ENCODE measurements at regions not wholly inside any gene's neighbourhood (a gene's known extent, or its start where the extent isn't known, plus 50 kb on each side); places are given as distances from the start of the nearest gene placed in this dataset.
"Not testable (repeated sequence)": the region's sequence is repeated elsewhere in the genome, so short reads cannot be mapped to it uniquely, and the experiment has no call there.

GRCh38 chr17:34076743-34077631 lies 178.1 kb upstream of the CCL2 start:
- DNase-seq (ENCODE audit: low spot score): no peak

DNA sequence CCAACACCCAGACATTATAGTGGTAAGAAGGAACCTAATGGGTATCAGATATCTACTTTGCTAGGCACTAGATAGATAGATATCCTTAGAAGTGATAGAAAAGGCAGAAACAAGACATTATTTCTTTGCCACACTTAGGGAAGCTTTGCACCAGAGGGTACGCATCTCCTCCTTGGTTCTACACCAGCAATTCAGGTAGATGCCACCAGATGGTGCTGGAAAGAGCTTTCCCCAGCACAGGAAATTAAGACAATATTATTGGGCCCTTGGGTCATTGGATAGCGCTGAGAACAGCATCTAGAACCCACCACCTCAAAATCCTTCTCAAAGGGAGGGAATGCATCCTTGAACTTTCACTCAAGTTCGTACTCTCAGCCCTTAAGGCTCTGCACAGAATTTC lies 173.8 kb upstream of the CCL2 start:
- peak; percentile 21 for DNase-seq (ENCODE audit: low spot score)

GRCh38 chr17:34082404-34082803 lies 172.7 kb upstream of the CCL2 start:
- DNase-seq (ENCODE audit: low spot score): no peak

GRCh38 chr17:34089042-34089441 lies 166.0 kb upstream of the CCL2 start:
- DNase-seq (ENCODE audit: low spot score): not testable (repeated sequence)

GRCh38 chr17:34090593-34090992 lies 164.5 kb upstream of the CCL2 start:
- DNase-seq (ENCODE audit: low spot score): no peak

DNA sequence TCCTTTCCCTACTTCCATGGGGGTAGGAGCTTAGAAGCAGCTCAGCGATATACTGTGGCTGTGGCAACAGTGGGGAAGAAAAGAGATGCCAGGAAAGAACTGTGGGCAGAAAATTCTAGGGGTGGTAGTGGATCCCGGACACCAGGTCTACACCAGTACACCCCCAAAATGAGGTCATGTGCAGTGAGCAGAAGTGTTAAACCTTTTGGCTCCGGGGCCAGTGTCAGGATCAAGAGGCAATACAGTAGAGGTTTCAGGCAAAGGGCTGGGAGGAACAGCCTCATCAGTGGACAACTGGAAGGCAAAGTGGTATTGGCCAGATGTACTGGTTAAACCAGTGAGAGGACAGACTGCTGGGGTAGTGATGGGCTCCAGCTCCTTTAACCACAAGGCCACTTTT lies 163.1 kb upstream of the CCL2 start:
- DNase-seq (ENCODE audit: low spot score): no peak

GRCh38 chr17:34095106-34095505 lies 160.0 kb upstream of the CCL2 start:
- DNase-seq (ENCODE audit: low spot score): no peak

DNA sequence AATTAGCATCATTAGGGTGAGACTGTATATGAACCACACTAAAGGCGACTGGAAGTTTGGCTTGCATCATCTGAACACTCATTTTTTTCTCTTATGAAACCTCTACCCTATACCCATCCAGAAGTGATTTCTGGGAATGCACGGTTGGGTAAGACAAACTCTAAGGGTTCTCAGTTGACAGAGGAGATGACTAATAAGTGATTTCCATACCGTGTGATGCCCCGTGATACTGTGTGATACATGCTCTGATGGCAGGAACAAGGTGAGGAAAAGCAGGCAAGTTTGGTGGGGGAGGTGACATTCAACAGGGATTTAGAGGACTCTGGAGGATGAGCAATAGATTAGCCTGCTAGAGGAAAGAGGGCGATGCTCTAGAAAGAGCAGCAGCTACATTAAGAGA lies 156.4 kb upstream of the CCL2 start:
- DNase-seq (ENCODE audit: low spot score): no peak

- no peak for DNase-seq (ENCODE audit: low spot score)
These were observed 155.1 kb upstream of the CCL2 start for GRCh38 chr17:34099859-34100515.

GRCh38 chr17:34107019-34107418 lies 148.1 kb upstream of the CCL2 start:
- DNase-seq (ENCODE audit: low spot score): no peak

DNA sequence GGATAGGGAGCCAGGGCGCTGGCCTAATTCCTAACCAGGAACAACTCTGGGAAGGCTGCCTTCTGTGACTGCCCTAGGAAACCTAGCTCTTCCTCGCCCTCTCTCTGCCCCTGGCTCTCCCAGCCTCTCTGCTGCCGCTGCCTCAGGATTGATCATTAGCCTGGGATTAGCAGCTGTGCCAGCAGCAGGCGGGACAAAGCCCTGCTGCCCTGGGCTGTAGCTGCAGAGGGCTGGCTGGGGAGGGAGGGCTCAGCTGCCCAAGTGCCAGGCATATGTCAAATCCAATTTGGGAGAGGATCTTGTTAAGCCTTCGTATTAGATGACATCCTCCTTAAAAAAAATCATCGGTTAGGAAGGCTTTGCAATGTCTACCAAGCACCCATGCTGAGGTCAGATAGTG lies 144.8 kb upstream of the CCL2 start:
- DNase-seq (ENCODE audit: low spot score): peak; percentile 64

- no peak for DNase-seq (ENCODE audit: low spot score)
These were observed 142.0 kb upstream of the CCL2 start for GRCh38 chr17:34113089-34113488.

DNA sequence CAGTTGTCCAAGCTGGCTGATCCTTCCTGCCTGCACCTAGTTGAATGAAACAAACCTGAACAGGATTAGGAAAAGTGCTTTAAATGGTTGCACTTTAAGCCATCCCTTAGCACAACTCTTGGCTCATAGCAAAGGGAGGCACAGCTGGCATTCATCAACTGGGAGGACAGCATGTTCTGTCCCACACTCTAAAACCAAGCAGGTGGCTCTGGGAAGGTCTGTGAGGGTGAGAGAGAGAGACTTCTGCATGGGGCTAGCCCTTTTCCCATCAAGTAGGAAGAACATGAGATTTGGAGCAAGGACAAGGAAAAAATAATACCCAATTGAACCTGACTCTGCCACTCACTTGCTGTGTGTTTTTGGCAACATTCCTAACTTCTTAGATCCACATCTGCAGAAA lies 140.9 kb upstream of the CCL2 start:
- no peak for DNase-seq (ENCODE audit: low spot score)

DNA sequence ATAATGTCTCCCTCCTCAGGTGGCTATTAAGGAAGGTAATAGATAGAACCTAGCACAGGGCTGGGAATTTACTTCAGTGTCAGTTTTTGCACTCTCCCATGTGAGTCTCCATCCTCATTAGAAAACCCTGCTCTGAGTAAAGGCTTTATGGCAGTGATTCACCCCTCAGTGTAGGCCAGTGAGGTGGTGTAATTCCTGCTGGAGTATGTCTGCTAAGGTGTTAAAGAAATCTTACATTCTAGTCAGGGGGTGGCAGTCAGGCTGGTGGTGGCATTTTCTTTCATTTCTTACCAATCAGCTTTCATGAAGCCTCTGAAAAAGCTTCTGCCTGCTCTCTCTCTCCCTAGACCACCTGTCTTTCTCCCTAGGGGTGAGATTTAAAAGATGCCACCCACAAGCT lies 138.8 kb upstream of the CCL2 start:
- no peak for DNase-seq (ENCODE audit: low spot score)

DNA sequence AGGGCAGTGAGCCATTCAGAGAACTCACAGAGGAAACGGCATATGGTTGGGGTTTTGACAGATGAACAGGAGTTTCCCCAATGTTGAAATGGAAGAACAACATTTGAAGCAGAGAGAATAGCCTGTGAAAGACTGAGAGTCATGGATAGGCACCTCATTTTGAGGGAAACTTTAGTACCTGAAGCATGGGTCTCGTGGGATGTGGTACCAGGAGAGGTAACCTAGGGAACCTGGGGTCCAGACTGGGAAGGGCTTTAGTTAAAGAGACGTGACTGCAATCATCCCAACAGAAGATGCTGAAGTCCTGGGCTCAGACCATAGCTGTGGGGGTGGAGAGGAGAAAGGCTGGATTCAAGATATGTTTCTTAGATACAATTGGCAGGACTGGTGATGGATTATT lies 137.8 kb upstream of the CCL2 start:
- no peak for DNase-seq (ENCODE audit: low spot score)

GRCh38 chr17:34117811-34118210 lies 137.3 kb upstream of the CCL2 start:
- DNase-seq (ENCODE audit: low spot score): no peak

DNA sequence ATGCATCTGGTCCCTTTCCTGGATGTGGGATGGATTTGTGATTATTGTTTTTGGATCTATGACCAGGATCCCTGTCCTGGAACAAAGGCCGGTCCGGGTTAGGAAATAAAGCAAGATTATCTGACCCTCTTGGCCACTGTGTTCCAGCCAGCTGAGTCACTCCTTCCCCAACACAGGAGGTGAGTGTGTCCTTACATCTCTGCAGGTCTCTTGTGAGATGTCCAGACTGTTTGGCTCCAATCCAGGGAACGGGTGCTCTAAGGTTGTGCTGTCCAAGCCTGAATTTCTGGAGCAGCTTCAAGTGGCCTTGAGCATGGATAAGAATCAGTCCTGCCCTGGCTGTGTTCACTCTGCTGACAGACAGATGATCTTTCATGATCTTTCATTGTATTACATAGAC lies 136.5 kb upstream of the CCL2 start:
- DNase-seq (ENCODE audit: low spot score): peak; percentile 56

DNA sequence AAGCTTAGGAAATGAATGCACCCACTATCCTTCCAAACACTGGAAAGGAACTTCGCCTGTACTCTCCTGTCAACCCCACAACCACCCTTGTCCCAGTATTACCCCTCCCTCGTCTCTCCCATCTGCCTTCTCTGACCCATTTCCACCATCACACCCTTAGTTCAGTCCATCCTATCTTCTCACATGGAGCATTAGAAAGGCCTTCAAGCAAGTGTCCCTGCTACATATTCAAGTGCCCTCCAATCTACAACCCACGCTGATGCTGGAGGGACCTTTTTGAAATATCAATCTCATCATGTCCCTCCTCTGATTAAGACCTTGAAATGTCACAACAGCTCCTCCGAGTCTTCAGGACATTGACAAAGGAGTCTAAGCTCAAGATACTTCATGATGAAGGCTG lies 133.8 kb upstream of the CCL2 start:
- no peak for DNase-seq (ENCODE audit: low spot score)

GRCh38 chr17:34122515-34122914 lies 132.6 kb upstream of the CCL2 start:
- DNase-seq (ENCODE audit: low spot score): peak; percentile 74

GRCh38 chr17:34125010-34125409 lies 130.1 kb upstream of the CCL2 start:
- DNase-seq (ENCODE audit: low spot score): no peak

GRCh38 chr17:34125921-34126320 lies 129.2 kb upstream of the CCL2 start:
- no peak for DNase-seq (ENCODE audit: low spot score)

GRCh38 chr17:34126496-34126895 lies 128.6 kb upstream of the CCL2 start:
- no peak for DNase-seq (ENCODE audit: low spot score)

GRCh38 chr17:34126965-34127364 lies 128.1 kb upstream of the CCL2 start:
- no peak for DNase-seq (ENCODE audit: low spot score)

Measured in mucosa of gallbladder (tissue), 1 donor.